SW 1271 (cell line): ENCODE measurements at regions not wholly inside any gene's neighbourhood (a gene's known extent, or its start where the extent isn't known, plus 50 kb on each side); places are given as distances from the start of the nearest gene placed in this dataset.

Experiments used
- DNase-seq, 2 experiments: peaks; one replicate each; lab custom pipeline; 2025; lab: John Stamatoyannopoulos, UW

DNA sequence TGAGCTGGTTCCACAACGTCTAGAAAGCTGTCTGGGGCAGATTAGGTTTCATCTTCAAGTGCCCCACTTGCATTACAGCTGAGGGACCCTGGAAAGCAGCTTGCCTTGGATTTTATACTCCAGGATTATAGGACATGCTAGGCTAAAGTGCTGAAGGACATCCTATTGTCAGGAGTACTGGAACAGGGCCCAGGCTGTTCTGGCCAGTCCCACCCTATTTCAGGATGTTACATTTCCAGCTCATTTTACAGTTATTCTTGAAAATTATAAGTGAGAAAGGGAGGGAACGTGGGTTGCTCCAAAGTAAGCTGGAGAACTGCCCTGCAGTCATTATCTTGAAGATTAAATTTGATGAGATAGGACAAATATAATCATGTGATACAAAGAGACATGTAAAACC is 71.0 kb upstream of the UGT8 start:
- DNase-seq = no peak

- DNase-seq = no peak
Measured at GRCh38 chr4:114535725-114536124, 62.9 kb upstream of the UGT8 start.

GRCh38 chr4:114537352-114537751 is 61.3 kb upstream of the UGT8 start:
- no peak for DNase-seq

GRCh38 chr4:114538012-114538617 is 60.5 kb upstream of the UGT8 start:
- DNase-seq = no peak

DNA sequence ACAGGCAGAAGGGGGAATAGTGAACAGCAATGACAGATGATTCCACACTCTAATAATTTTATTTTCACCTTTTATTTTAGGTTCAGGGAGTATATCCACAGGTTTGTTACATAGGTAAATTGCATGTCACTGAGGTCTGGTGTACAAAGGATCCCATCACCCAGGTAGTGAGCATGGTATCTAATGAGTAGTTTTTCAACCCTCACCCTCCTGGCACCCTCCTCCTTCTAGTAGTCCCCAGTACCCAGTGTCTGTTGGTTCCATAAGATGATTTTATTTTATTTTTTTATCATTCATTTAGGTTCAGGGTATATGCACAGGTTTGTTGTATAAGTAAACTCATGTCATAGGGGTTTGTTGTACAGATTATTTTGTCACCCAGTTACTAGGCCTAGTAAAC is 58.6 kb upstream of the UGT8 start:
- no peak for DNase-seq

GRCh38 chr4:114547340-114548134 is 51.1 kb upstream of the UGT8 start:
- no peak for DNase-seq
